ENCODE measurements at regions not wholly inside any gene's neighbourhood (a gene's known extent, or its start where the extent isn't known, plus 50 kb on each side); places are given as distances from the start of the nearest gene placed in this dataset.

- H3K79me2 ChIP-seq (ENCODE audit: insufficient read depth, low read depth) = no peaks in the 10 kb centered on the region
- no peak overlapping the region for H3K4me2 ChIP-seq
- no peaks in the 10 kb centered on the region for H4K20me1 ChIP-seq (ENCODE audit: insufficient read depth)
- no peak overlapping the region for H3K9ac ChIP-seq
- no peak overlapping the region for H2AFZ ChIP-seq (ENCODE audit: low read depth)
- H3K27ac ChIP-seq = no peak overlapping the region
- no peaks in the 10 kb centered on the region for H3K27me3 ChIP-seq (ENCODE audit: insufficient read depth, low read depth)
- no peak overlapping the region for H3K4me3 ChIP-seq (IDR thresholded peaks at IDR 0.05; ENCODE audit: insufficient read depth, low read depth, low read length)
- no peaks in the 10 kb centered on the region for H3K36me3 ChIP-seq (ENCODE audit: insufficient read depth)
- TF ChIP-seq CTCF (conservative IDR thresholded peaks at IDR 0.05; ENCODE audit: low read depth, low read length) = no peak
- H3K4me1 ChIP-seq (ENCODE audit: low read depth, poor library complexity, severe bottlenecking) = no peaks in the 10 kb centered on the region
Measured at GRCh38 chr5:3237276-3237868, 358.3 kb upstream of the IRX1 start.

- H4K20me1 ChIP-seq (ENCODE audit: insufficient read depth) = no peaks in the 10 kb centered on the region
- H3K27ac ChIP-seq = no peak overlapping the region
- TF ChIP-seq CTCF (conservative IDR thresholded peaks at IDR 0.05; ENCODE audit: low read depth, low read length) = no peak
- H3K4me3 ChIP-seq (IDR thresholded peaks at IDR 0.05; ENCODE audit: insufficient read depth, low read depth, low read length) = no peak overlapping the region
- no peaks in the 10 kb centered on the region for H3K79me2 ChIP-seq (ENCODE audit: insufficient read depth, low read depth)
- no peak overlapping the region for H3K4me2 ChIP-seq
- H3K36me3 ChIP-seq (ENCODE audit: insufficient read depth) = no peaks in the 10 kb centered on the region
- no peak overlapping the region for H2AFZ ChIP-seq (ENCODE audit: low read depth)
- H3K27me3 ChIP-seq (ENCODE audit: insufficient read depth, low read depth) = no peaks in the 10 kb centered on the region
- H3K9ac ChIP-seq = no peak overlapping the region
- H3K4me1 ChIP-seq (ENCODE audit: low read depth, poor library complexity, severe bottlenecking) = no peaks in the 10 kb centered on the region
Measured at GRCh38 chr5:3234566-3234965, 361.1 kb upstream of the IRX1 start.

GRCh38 chr5:3230941-3231340 lies 364.7 kb upstream of the IRX1 start:
- H3K36me3 ChIP-seq (ENCODE audit: insufficient read depth) = no peaks in the 10 kb centered on the region
- H3K9ac ChIP-seq = no peak overlapping the region
- no peaks in the 10 kb centered on the region for H3K79me2 ChIP-seq (ENCODE audit: insufficient read depth, low read depth)
- no peaks in the 10 kb centered on the region for H3K4me1 ChIP-seq (ENCODE audit: low read depth, poor library complexity, severe bottlenecking)
- H4K20me1 ChIP-seq (ENCODE audit: insufficient read depth) = no peaks in the 10 kb centered on the region
- H2AFZ ChIP-seq (ENCODE audit: low read depth) = no peak overlapping the region
- H3K27ac ChIP-seq = no peak overlapping the region
- no peak overlapping the region for H3K4me2 ChIP-seq
- H3K27me3 ChIP-seq (ENCODE audit: insufficient read depth, low read depth) = no peaks in the 10 kb centered on the region
- no peak overlapping the region for H3K4me3 ChIP-seq (IDR thresholded peaks at IDR 0.05; ENCODE audit: insufficient read depth, low read depth, low read length)
- TF ChIP-seq CTCF (conservative IDR thresholded peaks at IDR 0.05; ENCODE audit: low read depth, low read length) = no peak

GRCh38 chr5:3230254-3230653 lies 365.4 kb upstream of the IRX1 start:
- Histone ChIP-seq H3K4me2 (no peak overlapping the region), H3K36me3 (ENCODE audit: insufficient read depth) (no peaks in the 10 kb centered on the region), H3K79me2 (ENCODE audit: insufficient read depth, low read depth) (no peaks in the 10 kb centered on the region), H3K4me1 (ENCODE audit: low read depth, poor library complexity, severe bottlenecking) (no peaks in the 10 kb centered on the region), H3K9ac (no peak overlapping the region), H3K27ac (no peak overlapping the region), H3K4me3 (IDR thresholded peaks at IDR 0.05; ENCODE audit: insufficient read depth, low read depth, low read length) (no peak overlapping the region), H4K20me1 (ENCODE audit: insufficient read depth) (no peaks in the 10 kb centered on the region), H3K27me3 (ENCODE audit: insufficient read depth, low read depth) (no peaks in the 10 kb centered on the region), H2AFZ (ENCODE audit: low read depth) (no peak overlapping the region)
- TF ChIP-seq CTCF (conservative IDR thresholded peaks at IDR 0.05; ENCODE audit: low read depth, low read length) = no peak

Measured in KMS-11 (cell line).